SU-DHL-6 (cell line): ENCODE measurements at regions not wholly inside any gene's neighbourhood (a gene's known extent, or its start where the extent isn't known, plus 50 kb on each side); places are given as distances from the start of the nearest gene placed in this dataset.

Experiments
- EZH2phosphoT487 ChIP-seq: fragments of 200-600 bp; sonication (generic), shearing (Covaris generic); conservative IDR thresholded peaks from 2 replicates; pipeline ENCODE4 v1.6.1; 2018; ENCODE audit warnings: mild to moderate bottlenecking, antibody characterized with exemption, low read length, moderate library complexity, mixed read lengths
- TF ChIP-seq, protein P1 (sequence below): fragments of 200-600 bp; sonication (generic); IDR thresholded peaks from one replicate; pipeline ENCODE4 v1.5.1; 2017; ENCODE audit warnings: antibody characterized with exemption, mild to moderate bottlenecking, low read length, moderate library complexity; ENCODE audit not compliant: insufficient read depth, poor library complexity, severe bottlenecking

GRCh38 chr16:54748611-54749190 lies 182.0 kb upstream of the IRX5 start:
- TF ChIP-seq, protein P1, sequence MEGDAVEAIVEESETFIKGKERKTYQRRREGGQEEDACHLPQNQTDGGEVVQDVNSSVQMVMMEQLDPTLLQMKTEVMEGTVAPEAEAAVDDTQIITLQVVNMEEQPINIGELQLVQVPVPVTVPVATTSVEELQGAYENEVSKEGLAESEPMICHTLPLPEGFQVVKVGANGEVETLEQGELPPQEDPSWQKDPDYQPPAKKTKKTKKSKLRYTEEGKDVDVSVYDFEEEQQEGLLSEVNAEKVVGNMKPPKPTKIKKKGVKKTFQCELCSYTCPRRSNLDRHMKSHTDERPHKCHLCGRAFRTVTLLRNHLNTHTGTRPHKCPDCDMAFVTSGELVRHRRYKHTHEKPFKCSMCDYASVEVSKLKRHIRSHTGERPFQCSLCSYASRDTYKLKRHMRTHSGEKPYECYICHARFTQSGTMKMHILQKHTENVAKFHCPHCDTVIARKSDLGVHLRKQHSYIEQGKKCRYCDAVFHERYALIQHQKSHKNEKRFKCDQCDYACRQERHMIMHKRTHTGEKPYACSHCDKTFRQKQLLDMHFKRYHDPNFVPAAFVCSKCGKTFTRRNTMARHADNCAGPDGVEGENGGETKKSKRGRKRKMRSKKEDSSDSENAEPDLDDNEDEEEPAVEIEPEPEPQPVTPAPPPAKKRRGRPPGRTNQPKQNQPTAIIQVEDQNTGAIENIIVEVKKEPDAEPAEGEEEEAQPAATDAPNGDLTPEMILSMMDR, result no peak
- no peak for TF ChIP-seq EZH2phosphoT487
